SJSA1 (cell line): ENCODE measurements at regions not wholly inside any gene's neighbourhood (a gene's known extent, or its start where the extent isn't known, plus 50 kb on each side); places are given as distances from the start of the nearest gene placed in this dataset.

Experiments used
- DNase-seq, 2 experiments: peaks; one replicate each; pipeline ENCODE4 v3.0.0-alpha.2; 2015 to 2020; ENCODE audit warnings: low spot score in 2 of 2, low read depth in 1 of 2
- H3K27ac ChIP-seq: fragments of 250-450 bp; sonication (Bioruptor Pico); 2 replicates; pipeline ENCODE4 v1.5.1; 2020; ENCODE audit warnings: mild to moderate bottlenecking, moderate library complexity
- H3K27me3 ChIP-seq: fragments of 250-450 bp; sonication (Bioruptor Pico); replicated peaks from 2 replicates; pipeline ENCODE4 v1.5.1; 2020; ENCODE audit warnings: mild to moderate bottlenecking, moderate library complexity
- H3K36me3 ChIP-seq: fragments of 250-450 bp; sonication (Bioruptor Pico); 2 replicates; pipeline ENCODE4 v1.5.1; 2020; ENCODE audit warnings: mild to moderate bottlenecking
- H3K4me1 ChIP-seq: fragments of 250-450 bp; sonication (Bioruptor Pico); replicated peaks from 2 replicates; pipeline ENCODE4 v1.6.1; 2021; ENCODE audit warnings: mild to moderate bottlenecking
- H3K4me3 ChIP-seq: fragments of 250-450 bp; sonication (Bioruptor Pico); 2 replicates; pipeline ENCODE4 v1.5.1; 2020; ENCODE audit warnings: mild to moderate bottlenecking
- H3K9me3 ChIP-seq: fragments of 250-450 bp; sonication (Bioruptor Pico); replicated peaks from 2 replicates; pipeline ENCODE4 v1.5.1; 2020; ENCODE audit warnings: mild to moderate bottlenecking

DNA sequence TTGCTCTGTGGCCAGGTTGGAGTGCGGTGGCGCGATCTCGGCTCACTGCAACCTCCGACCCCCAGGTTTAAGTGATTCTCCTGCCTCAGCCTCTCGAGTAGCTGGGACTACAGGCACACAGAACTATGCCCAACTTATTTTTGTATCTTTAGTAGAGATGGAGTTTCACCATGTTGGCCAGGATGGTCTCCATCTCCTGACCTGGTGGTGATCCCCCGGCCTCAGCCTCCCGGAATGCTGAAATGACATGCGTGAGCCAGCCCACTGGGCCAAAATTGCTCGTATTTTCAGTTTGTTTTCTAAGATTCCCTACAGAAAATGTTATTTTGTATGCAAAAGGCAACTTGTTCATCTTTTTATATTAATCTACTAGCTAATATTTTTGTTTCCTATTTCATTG is 782.6 kb downstream of the TLE1 start:
- no peak for DNase-seq
- Histone ChIP-seq H3K9me3 (no peaks in the 10 kb centered on the region), H3K36me3 (no peaks in the 10 kb centered on the region)

DNA sequence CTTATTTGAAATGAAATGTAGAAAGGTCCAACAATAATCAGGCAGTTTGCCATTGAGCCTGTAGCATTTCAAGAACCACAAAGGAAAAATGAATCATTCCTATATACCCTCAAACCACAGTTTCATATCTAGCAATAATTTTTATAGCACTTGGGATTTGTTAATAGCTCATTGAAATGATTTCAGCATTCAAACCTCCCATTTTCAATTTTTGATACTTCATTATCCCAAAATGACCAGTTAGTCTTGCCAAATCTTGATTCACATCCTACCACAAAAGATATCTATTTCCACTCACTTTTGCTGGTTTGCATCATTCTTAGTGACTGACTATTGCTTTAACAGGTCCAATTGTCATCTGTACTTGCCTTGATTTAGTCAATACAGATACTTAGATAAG is 790.1 kb downstream of the TLE1 start:
- no peak for DNase-seq

More for the DNA sequence above, 782.6 kb downstream of the TLE1 start:
- Histone ChIP-seq H3K27ac (no peak overlapping the region), H3K4me3 (no peak overlapping the region), H3K4me1 (no peaks in the 10 kb centered on the region), H3K27me3 (no peaks in the 10 kb centered on the region)

GRCh38 chr9:80893190-80893589 is 796.2 kb downstream of the TLE1 start:
- no peaks in the 10 kb centered on the region for H3K27me3 ChIP-seq
- peaks cover 14% of the 10 kb centered on the region for H3K4me1 ChIP-seq
- H3K9me3 ChIP-seq: no peaks in the 10 kb centered on the region
- DNase-seq: no peak
- no peak overlapping the region for H3K27ac ChIP-seq
- no peak overlapping the region for H3K4me3 ChIP-seq
- H3K36me3 ChIP-seq: no peaks in the 10 kb centered on the region

More for the DNA sequence above, 790.1 kb downstream of the TLE1 start:
- H3K36me3 ChIP-seq: no peaks in the 10 kb centered on the region
- no peak overlapping the region for H3K27ac ChIP-seq
- H3K4me1 ChIP-seq: no peaks in the 10 kb centered on the region
- H3K27me3 ChIP-seq: no peaks in the 10 kb centered on the region
- H3K4me3 ChIP-seq: no peak overlapping the region
- H3K9me3 ChIP-seq: no peaks in the 10 kb centered on the region

DNA sequence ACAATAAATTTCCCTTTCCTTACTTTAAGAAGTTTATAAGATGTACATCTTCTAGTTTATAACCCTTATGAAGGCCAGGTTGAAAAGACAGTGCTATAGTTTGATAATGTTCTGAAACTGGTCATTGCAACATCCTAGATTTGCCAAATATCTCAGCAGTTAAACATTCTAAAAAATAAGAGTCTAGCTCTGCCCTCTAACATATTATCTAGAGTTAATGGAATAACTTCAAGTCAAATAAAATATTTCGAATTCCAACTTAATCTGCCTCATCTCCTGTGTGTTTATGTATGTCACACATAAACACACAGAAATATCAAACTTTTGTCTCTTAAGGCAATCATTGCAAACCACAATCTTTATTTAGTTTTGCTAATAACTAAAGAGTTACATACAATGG is 796.6 kb downstream of the TLE1 start:
- H3K4me3 ChIP-seq: no peak overlapping the region
- H3K4me1 ChIP-seq: peaks cover 14% of the 10 kb centered on the region
- no peaks in the 10 kb centered on the region for H3K36me3 ChIP-seq
- H3K27me3 ChIP-seq: no peaks in the 10 kb centered on the region
- no peak overlapping the region for H3K27ac ChIP-seq
- DNase-seq: peak in 1 of 2 experiments; percentile 28
- no peaks in the 10 kb centered on the region for H3K9me3 ChIP-seq

GRCh38 chr9:80890124-80890523 is 799.2 kb downstream of the TLE1 start:
- Histone ChIP-seq H3K4me3 (no peak overlapping the region), H3K36me3 (no peaks in the 10 kb centered on the region), H3K27ac (no peak overlapping the region), H3K9me3 (no peaks in the 10 kb centered on the region), H3K27me3 (no peaks in the 10 kb centered on the region), H3K4me1 (peaks cover 14% of the 10 kb centered on the region)
- DNase-seq: peak in 1 of 2 experiments; percentile 23

- Histone ChIP-seq H3K27me3 (no peaks in the 10 kb centered on the region), H3K4me1 (peaks cover 10% of the 10 kb centered on the region), H3K36me3 (no peaks in the 10 kb centered on the region), H3K9me3 (no peaks in the 10 kb centered on the region), H3K4me3 (no peak overlapping the region), H3K27ac (no peak overlapping the region)
- DNase-seq: no peak
Observed at GRCh38 chr9:80885894-80886293, 803.5 kb downstream of the TLE1 start.

DNA sequence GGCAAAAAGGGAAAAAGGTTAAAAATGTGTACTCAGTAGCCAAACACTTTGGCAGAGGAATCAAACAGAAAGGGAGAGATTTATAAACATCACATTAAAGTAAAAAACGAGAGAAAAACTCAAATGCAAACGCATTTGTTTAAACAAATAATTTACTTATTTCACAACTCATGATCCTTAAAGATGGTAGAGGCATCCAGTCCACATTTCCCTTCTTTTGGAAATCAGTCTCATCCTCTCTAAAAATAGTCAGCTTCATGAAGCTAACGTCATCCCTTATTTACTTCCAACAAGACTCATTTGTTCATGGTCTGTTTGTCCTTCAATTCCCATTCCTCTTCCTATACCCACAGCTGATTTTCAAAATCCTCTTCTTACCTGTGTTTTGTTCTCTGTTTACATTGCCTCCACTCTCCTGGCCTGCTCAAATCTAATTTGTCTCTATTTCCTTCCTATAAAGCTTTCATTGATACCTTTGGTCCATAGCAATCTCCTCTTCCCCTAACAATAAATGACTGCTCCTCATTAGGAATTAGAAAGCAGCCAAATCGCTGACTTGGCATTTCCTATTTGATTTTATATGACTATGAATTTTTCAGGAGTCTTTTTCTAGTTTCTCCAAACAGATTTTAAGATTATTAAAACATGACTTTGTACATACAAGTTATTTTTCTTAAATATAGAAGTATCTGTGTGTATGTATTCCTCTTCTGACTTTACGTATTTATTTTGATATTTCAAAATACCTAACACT is 805.3 kb downstream of the TLE1 start:
- DNase-seq: no peak
- no peak overlapping the region for H3K4me3 ChIP-seq
- H3K4me1 ChIP-seq: no peaks in the 10 kb centered on the region
- H3K27ac ChIP-seq: no peak overlapping the region
- H3K9me3 ChIP-seq: no peaks in the 10 kb centered on the region
- no peaks in the 10 kb centered on the region for H3K27me3 ChIP-seq
- H3K36me3 ChIP-seq: no peaks in the 10 kb centered on the region

DNA sequence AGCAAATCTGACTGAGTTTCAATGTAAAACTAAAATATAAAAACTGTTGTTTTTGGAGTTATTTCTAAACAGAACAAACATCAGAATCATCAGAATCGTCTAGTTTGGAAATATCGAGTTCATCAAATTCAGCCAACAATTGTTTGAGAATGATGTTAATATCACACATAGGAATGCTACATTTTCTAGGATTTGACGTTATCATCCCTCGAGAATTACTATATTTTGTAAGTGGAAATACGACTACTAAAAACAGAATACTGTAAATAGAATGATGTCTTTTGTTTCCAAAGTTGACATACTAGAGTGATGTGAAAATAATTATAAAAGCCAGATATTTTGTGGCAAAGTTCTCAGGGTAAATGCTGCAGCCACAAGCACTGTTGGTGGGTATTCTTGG is 805.9 kb downstream of the TLE1 start:
- DNase-seq: no peak
- no peaks in the 10 kb centered on the region for H3K36me3 ChIP-seq
- no peaks in the 10 kb centered on the region for H3K9me3 ChIP-seq

DNA sequence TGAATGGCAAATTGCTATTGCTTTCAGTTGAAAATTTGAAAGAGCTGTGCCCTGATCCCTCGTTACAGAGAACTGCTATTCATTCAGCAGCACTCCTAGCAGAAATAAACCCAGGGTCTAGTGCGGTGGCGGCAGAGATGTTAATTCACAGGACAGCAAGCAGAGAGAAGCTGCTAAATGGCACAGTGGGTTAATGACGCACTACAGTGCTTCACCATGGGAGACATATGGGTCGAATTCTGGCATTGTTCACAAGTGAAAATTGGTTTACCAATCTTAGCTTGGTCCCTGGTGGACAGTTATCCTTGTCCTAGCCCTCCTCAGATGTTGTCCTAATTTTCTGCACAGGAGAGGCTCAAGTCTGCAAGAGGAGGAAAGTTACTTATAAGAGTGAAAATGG is 807.4 kb downstream of the TLE1 start:
- no peaks in the 10 kb centered on the region for H3K36me3 ChIP-seq
- no peak overlapping the region for H3K4me3 ChIP-seq
- no peaks in the 10 kb centered on the region for H3K27me3 ChIP-seq
- no peak for DNase-seq
- H3K27ac ChIP-seq: no peak overlapping the region
- peaks cover 5% of the 10 kb centered on the region; the same call in 1 of the 2 replicates for H3K4me1 ChIP-seq
- H3K9me3 ChIP-seq: no peaks in the 10 kb centered on the region

More for the DNA sequence above, 805.9 kb downstream of the TLE1 start:
- no peak overlapping the region for H3K4me3 ChIP-seq
- peaks cover 4% of the 10 kb centered on the region; the same call in 1 of the 2 replicates for H3K4me1 ChIP-seq
- no peaks in the 10 kb centered on the region for H3K27me3 ChIP-seq
- no peak overlapping the region for H3K27ac ChIP-seq

GRCh38 chr9:80881320-80881719 is 808.0 kb downstream of the TLE1 start:
- Histone ChIP-seq H3K36me3 (no peaks in the 10 kb centered on the region), H3K9me3 (no peaks in the 10 kb centered on the region), H3K27ac (no peak overlapping the region), H3K27me3 (no peaks in the 10 kb centered on the region), H3K4me1 (peaks cover 5% of the 10 kb centered on the region; the same call in 1 of the 2 replicates), H3K4me3 (no peak overlapping the region)
- DNase-seq: no peak

DNA sequence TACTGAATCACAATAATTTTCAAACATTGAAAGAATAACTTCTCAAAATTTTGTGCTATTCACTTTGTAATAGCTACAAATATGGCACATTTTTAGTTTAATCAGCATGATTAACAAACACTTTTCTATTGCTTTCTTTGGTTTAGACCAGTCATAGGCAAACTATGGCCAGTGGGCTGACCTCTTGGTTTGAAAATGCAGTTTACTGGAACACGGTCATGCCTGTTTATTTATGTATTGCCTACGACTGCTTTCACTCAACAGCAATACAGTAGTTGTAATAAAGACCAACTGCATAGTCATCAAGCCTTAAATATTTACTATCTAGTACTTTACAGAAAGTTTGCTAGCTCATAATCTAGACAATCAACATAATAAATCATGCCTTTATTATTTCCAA is 810.8 kb downstream of the TLE1 start:
- H3K4me1 ChIP-seq: peaks cover 9% of the 10 kb centered on the region
- DNase-seq: peak in 1 of 2 experiments; percentile 7
- no peak overlapping the region for H3K27ac ChIP-seq

DNA sequence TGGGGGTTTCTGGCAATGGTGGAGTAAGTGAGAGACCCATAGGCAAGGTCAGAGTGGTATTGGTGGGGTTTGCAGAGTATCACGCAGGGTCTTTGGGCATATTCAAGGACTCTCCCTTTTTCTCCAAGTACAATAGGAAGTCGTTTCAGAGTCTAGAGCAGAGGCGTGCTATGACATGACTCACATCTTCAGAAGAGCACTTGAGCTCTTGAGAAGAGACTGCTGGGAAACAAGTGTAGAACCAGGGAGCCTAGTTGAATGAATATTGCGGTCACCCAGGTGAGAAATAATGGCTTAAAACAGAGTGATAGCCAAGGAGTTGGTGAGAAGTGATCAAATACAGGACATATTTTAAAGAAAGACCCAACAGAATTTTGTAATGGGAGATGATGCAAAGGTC is 813.4 kb downstream of the TLE1 start:
- peaks cover 14% of the 10 kb centered on the region for H3K4me1 ChIP-seq
- no peak for DNase-seq
- no peaks in the 10 kb centered on the region for H3K36me3 ChIP-seq
- no peaks in the 10 kb centered on the region for H3K27me3 ChIP-seq
- H3K27ac ChIP-seq: no peak overlapping the region
- H3K4me3 ChIP-seq: no peak overlapping the region
- no peaks in the 10 kb centered on the region for H3K9me3 ChIP-seq

More for the DNA sequence above, 810.8 kb downstream of the TLE1 start:
- H3K36me3 ChIP-seq: no peaks in the 10 kb centered on the region
- H3K9me3 ChIP-seq: no peaks in the 10 kb centered on the region
- H3K4me3 ChIP-seq: no peak overlapping the region
- H3K27me3 ChIP-seq: no peaks in the 10 kb centered on the region

- H3K27ac ChIP-seq: no peak overlapping the region
- no peaks in the 10 kb centered on the region for H3K27me3 ChIP-seq
- H3K4me3 ChIP-seq: no peak overlapping the region
- peaks cover 14% of the 10 kb centered on the region for H3K4me1 ChIP-seq
- DNase-seq: peak in 1 of 2 experiments; percentile 87
- H3K36me3 ChIP-seq: no peaks in the 10 kb centered on the region
- no peaks in the 10 kb centered on the region for H3K9me3 ChIP-seq
Observed at GRCh38 chr9:80874276-80874675, 815.1 kb downstream of the TLE1 start.

GRCh38 chr9:80873861-80874260 is 815.5 kb downstream of the TLE1 start:
- Histone ChIP-seq H3K36me3 (no peaks in the 10 kb centered on the region), H3K4me3 (no peak overlapping the region), H3K27ac (peak overlapping the region; percentile 0; the same call in 1 of the 2 replicates), H3K9me3 (no peaks in the 10 kb centered on the region), H3K4me1 (peaks cover 14% of the 10 kb centered on the region), H3K27me3 (no peaks in the 10 kb centered on the region)
- DNase-seq: no peak
